HG03460 (cell line): ENCODE measurements at regions not wholly inside any gene's neighbourhood (a gene's known extent, or its start where the extent isn't known, plus 50 kb on each side); places are given as distances from the start of the nearest gene placed in this dataset.

Experiments
- ATAC-seq: cut with Tn5 transposase; IDR thresholded peaks from one replicate; pipeline ENCODE4 v1.9.1; 2021; ENCODE audit not compliant: unreplicated experiment

- no peak for ATAC-seq
These were observed 352.2 kb downstream of the FSCB start for GRCh38 chr14:44154874-44155273.

- no peak for ATAC-seq
These were observed 352.6 kb downstream of the FSCB start for GRCh38 chr14:44154446-44154845.

GRCh38 chr14:44151130-44151820 is 355.8 kb downstream of the FSCB start:
- no peak for ATAC-seq

GRCh38 chr14:44149597-44149996 is 357.5 kb downstream of the FSCB start:
- no peak for ATAC-seq

- no peak for ATAC-seq
These were observed 365.1 kb downstream of the FSCB start for GRCh38 chr14:44142006-44142405.

- no peak for ATAC-seq
These were observed 371.1 kb downstream of the FSCB start for GRCh38 chr14:44135972-44136371.

- ATAC-seq, result no peak
These were observed 375.2 kb downstream of the FSCB start for GRCh38 chr14:44131861-44132260.

GRCh38 chr14:44113769-44114730 is 393.0 kb downstream of the FSCB start:
- ATAC-seq, result no peak

- no peak for ATAC-seq
These were observed 394.2 kb downstream of the FSCB start for GRCh38 chr14:44112774-44113460.

- ATAC-seq, result no peak
These were observed 398.0 kb downstream of the FSCB start for GRCh38 chr14:44109036-44109435.

GRCh38 chr14:44108601-44109000 is 398.5 kb downstream of the FSCB start:
- ATAC-seq, result no peak

- no peak for ATAC-seq
These were observed 399.9 kb downstream of the FSCB start for GRCh38 chr14:44107156-44107555.

- ATAC-seq, result no peak
These were observed 407.2 kb downstream of the FSCB start for GRCh38 chr14:44099743-44100488.

- no peak for ATAC-seq
These were observed 425.9 kb downstream of the FSCB start for GRCh38 chr14:44081146-44081545.

GRCh38 chr14:44070046-44070445 is 437.0 kb downstream of the FSCB start:
- no peak for ATAC-seq

GRCh38 chr14:44053422-44053821 is 453.7 kb downstream of the FSCB start:
- ATAC-seq, result no peak

- no peak for ATAC-seq
These were observed 465.4 kb downstream of the FSCB start for GRCh38 chr14:44041700-44042099.

- ATAC-seq, result no peak
These were observed 466.5 kb downstream of the FSCB start for GRCh38 chr14:44040561-44040960.

- ATAC-seq, result no peak
These were observed 470.8 kb downstream of the FSCB start for GRCh38 chr14:44036248-44036647.

- ATAC-seq, result no peak
These were observed 471.4 kb downstream of the FSCB start for GRCh38 chr14:44035707-44036106.

- ATAC-seq, result no peak
These were observed 476.2 kb downstream of the FSCB start for GRCh38 chr14:44030831-44031383.
